DOHH2 (cell line): ENCODE measurements at regions not wholly inside any gene's neighbourhood (a gene's known extent, or its start where the extent isn't known, plus 50 kb on each side); places are given as distances from the start of the nearest gene placed in this dataset.

Source experiments
- H3F3A ChIP-seq: fragments of 200-600 bp; sonication (generic), shearing (Covaris generic); 2 replicates; pipeline ENCODE4 v1.6.0; 2016; ENCODE audit warnings: antibody characterized with exemption, mild to moderate bottlenecking; ENCODE audit not compliant: control insufficient read depth, insufficient read depth
- H3K27ac ChIP-seq: fragments of 200-600 bp; sonication (generic); 2 replicates; pipeline ENCODE4 v1.5.1; 2014; ENCODE audit warnings: low read depth, mild to moderate bottlenecking, low read length, moderate library complexity
- H3K27me3 ChIP-seq: fragments of 200-600 bp; sonication (generic); 2 replicates; pipeline ENCODE4 v1.6.1; 2014; ENCODE audit warnings: mild to moderate bottlenecking, low read length, mixed read lengths; ENCODE audit not compliant: control insufficient read depth
- H3K36me3 ChIP-seq: fragments of 200-600 bp; sonication (generic); 2 replicates; pipeline ENCODE4 v1.6.1; 2014; ENCODE audit warnings: mild to moderate bottlenecking, low read length, moderate library complexity, mixed read lengths; ENCODE audit not compliant: control insufficient read depth
- H3K4me1 ChIP-seq: fragments of 200-600 bp; sonication (generic); 2 replicates; pipeline ENCODE4 v1.6.1; 2014; ENCODE audit warnings: mild to moderate bottlenecking, low read length, mixed read lengths; ENCODE audit not compliant: control insufficient read depth
- H3K4me2 ChIP-seq: fragments of 200-600 bp; sonication (generic); 2 replicates; pipeline ENCODE4 v1.6.0; 2014; ENCODE audit warnings: mild to moderate bottlenecking, low read length, moderate library complexity
- H3K4me3 ChIP-seq: fragments of 200-600 bp; sonication (generic); 2 replicates; pipeline ENCODE4 v1.5.1; 2014; ENCODE audit warnings: mild to moderate bottlenecking, low read length, mixed read lengths
- H3K79me2 ChIP-seq: fragments of 200-600 bp; sonication (generic); 2 replicates; pipeline ENCODE4 v1.6.1; 2014; ENCODE audit warnings: mild to moderate bottlenecking, low read length, mixed read lengths; ENCODE audit not compliant: control insufficient read depth
- H3K9me2 ChIP-seq: fragments of 200-600 bp; sonication (generic); replicated peaks from 2 replicates; pipeline ENCODE4 v1.6.1; 2014; ENCODE audit warnings: mild to moderate bottlenecking, low read length, mixed read lengths; ENCODE audit not compliant: control insufficient read depth
- H3K9me3 ChIP-seq: fragments of 200-600 bp; sonication (generic); 2 replicates; pipeline ENCODE4 v1.6.1; 2014; ENCODE audit warnings: antibody characterized with exemption, low read length, mixed read lengths; ENCODE audit not compliant: control insufficient read depth, insufficient read depth
- H4K20me1 ChIP-seq: fragments of 200-600 bp; sonication (generic); 2 replicates; pipeline ENCODE4 v1.6.0; 2014; ENCODE audit warnings: low read depth, mild to moderate bottlenecking, antibody characterized with exemption, low read length, moderate library complexity; ENCODE audit not compliant: control insufficient read depth, insufficient read depth
- EZH2phosphoT487 ChIP-seq: fragments of 200-600 bp; sonication (generic); IDR thresholded peaks from 2 replicates; pipeline ENCODE4 v1.6.1; 2017; ENCODE audit warnings: borderline replicate concordance, mild to moderate bottlenecking, antibody characterized with exemption, low read length, moderate library complexity, mixed read lengths
- TF ChIP-seq, protein P1 (sequence below): fragments of 200-600 bp; sonication (generic); IDR thresholded peaks from one replicate; pipeline ENCODE4 v1.5.1; 2014; ENCODE audit warnings: antibody characterized with exemption, mild to moderate bottlenecking, low read depth, low read length; ENCODE audit not compliant: poor library complexity, severe bottlenecking

DNA sequence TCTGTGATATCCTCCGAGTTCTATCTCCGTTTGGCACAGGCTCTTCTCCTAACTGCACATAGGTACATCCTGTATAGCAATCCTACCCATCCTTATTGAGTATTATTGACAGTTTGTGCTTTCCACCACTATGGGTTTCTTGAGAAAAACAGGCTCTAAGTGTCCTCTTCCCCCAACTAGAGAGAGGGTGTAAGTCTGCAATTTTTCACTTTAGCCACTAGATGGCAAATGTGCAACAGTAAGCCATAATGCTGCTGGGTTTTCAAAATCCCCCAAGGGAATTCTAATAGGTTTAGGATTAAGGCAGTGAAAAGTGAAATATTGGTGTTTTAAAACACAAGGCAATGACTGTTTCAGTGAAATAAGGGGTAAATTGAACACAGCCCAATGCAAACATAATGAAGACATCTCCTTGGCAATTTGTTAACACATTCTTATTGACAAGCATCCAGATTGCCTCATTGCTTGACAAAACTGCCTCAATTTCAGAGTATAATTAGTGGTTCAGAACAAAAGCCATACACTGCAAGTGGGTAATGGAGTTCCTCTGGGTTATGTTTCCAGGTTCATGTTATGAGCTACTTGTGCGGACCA lies 239.0 kb upstream of the HTR2C start:
- H3K4me1 ChIP-seq: peaks cover 15% of the 10 kb centered on the region
- no peak overlapping the region for H3K4me2 ChIP-seq
- H3K9me2 ChIP-seq: no peaks in the 10 kb centered on the region
- H3K9me3 ChIP-seq: no peaks in the 10 kb centered on the region
- no peaks in the 10 kb centered on the region for H3F3A ChIP-seq
- TF ChIP-seq EZH2phosphoT487: no peak
- TF ChIP-seq, protein P1, sequence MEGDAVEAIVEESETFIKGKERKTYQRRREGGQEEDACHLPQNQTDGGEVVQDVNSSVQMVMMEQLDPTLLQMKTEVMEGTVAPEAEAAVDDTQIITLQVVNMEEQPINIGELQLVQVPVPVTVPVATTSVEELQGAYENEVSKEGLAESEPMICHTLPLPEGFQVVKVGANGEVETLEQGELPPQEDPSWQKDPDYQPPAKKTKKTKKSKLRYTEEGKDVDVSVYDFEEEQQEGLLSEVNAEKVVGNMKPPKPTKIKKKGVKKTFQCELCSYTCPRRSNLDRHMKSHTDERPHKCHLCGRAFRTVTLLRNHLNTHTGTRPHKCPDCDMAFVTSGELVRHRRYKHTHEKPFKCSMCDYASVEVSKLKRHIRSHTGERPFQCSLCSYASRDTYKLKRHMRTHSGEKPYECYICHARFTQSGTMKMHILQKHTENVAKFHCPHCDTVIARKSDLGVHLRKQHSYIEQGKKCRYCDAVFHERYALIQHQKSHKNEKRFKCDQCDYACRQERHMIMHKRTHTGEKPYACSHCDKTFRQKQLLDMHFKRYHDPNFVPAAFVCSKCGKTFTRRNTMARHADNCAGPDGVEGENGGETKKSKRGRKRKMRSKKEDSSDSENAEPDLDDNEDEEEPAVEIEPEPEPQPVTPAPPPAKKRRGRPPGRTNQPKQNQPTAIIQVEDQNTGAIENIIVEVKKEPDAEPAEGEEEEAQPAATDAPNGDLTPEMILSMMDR: peak; percentile 64
- H4K20me1 ChIP-seq: no peaks in the 10 kb centered on the region
- H3K27ac ChIP-seq: no peak overlapping the region
- no peaks in the 10 kb centered on the region for H3K79me2 ChIP-seq
- H3K4me3 ChIP-seq: no peak overlapping the region
- no peaks in the 10 kb centered on the region for H3K36me3 ChIP-seq
- no peaks in the 10 kb centered on the region for H3K27me3 ChIP-seq

GRCh38 chrX:114361076-114361725 lies 222.7 kb upstream of the HTR2C start:
- no peaks in the 10 kb centered on the region for H3K36me3 ChIP-seq
- H3F3A ChIP-seq: no peaks in the 10 kb centered on the region
- no peaks in the 10 kb centered on the region for H4K20me1 ChIP-seq
- H3K4me2 ChIP-seq: no peak overlapping the region
- H3K27ac ChIP-seq: no peak overlapping the region
- H3K4me3 ChIP-seq: no peak overlapping the region
- H3K9me2 ChIP-seq: no peaks in the 10 kb centered on the region
- H3K9me3 ChIP-seq: no peaks in the 10 kb centered on the region
- no peaks in the 10 kb centered on the region for H3K27me3 ChIP-seq
- TF ChIP-seq, protein P1: no peak
- H3K4me1 ChIP-seq: no peaks in the 10 kb centered on the region
- no peaks in the 10 kb centered on the region for H3K79me2 ChIP-seq

GRCh38 chrX:114363346-114363745 lies 220.5 kb upstream of the HTR2C start:
- H3K9me3 ChIP-seq: no peaks in the 10 kb centered on the region
- TF ChIP-seq, protein P1: no peak
- TF ChIP-seq EZH2phosphoT487: no peak
- no peaks in the 10 kb centered on the region for H3K4me1 ChIP-seq
- no peak overlapping the region for H3K4me2 ChIP-seq
- no peaks in the 10 kb centered on the region for H3K9me2 ChIP-seq
- no peaks in the 10 kb centered on the region for H3K79me2 ChIP-seq
- H3K4me3 ChIP-seq: no peak overlapping the region
- no peaks in the 10 kb centered on the region for H3K27me3 ChIP-seq
- no peaks in the 10 kb centered on the region for H4K20me1 ChIP-seq
- no peak overlapping the region for H3K27ac ChIP-seq
- H3K36me3 ChIP-seq: no peaks in the 10 kb centered on the region
- no peaks in the 10 kb centered on the region for H3F3A ChIP-seq
